Peyer's patch (tissue), 4 donors: ENCODE measurements at regions not wholly inside any gene's neighbourhood (a gene's known extent, or its start where the extent isn't known, plus 50 kb on each side); places are given as distances from the start of the nearest gene placed in this dataset.

Experiments
- POLR2A ChIP-seq, 2 donors: fragments of 450-650 bp; IDR thresholded peaks; one replicate each; pipeline ENCODE4 v1.5.1; 2017; ENCODE audit warnings: antibody characterized with exemption in 2 of 2, mild to moderate bottlenecking in 2 of 2, moderate library complexity in 2 of 2
- TF ChIP-seq, protein P1 (sequence below), 6 experiments: fragments of 450-650 bp in 4 of 6; fragments of 200-600 bp in 2 of 6; sonication (generic) in 1 of 6; IDR thresholded peaks; one replicate each; pipeline ENCODE4 v1.5.1; 2017 to 2019; ENCODE audit warnings: antibody characterized with exemption in 6 of 6, mild to moderate bottlenecking in 3 of 6, moderate library complexity in 1 of 6

DNA sequence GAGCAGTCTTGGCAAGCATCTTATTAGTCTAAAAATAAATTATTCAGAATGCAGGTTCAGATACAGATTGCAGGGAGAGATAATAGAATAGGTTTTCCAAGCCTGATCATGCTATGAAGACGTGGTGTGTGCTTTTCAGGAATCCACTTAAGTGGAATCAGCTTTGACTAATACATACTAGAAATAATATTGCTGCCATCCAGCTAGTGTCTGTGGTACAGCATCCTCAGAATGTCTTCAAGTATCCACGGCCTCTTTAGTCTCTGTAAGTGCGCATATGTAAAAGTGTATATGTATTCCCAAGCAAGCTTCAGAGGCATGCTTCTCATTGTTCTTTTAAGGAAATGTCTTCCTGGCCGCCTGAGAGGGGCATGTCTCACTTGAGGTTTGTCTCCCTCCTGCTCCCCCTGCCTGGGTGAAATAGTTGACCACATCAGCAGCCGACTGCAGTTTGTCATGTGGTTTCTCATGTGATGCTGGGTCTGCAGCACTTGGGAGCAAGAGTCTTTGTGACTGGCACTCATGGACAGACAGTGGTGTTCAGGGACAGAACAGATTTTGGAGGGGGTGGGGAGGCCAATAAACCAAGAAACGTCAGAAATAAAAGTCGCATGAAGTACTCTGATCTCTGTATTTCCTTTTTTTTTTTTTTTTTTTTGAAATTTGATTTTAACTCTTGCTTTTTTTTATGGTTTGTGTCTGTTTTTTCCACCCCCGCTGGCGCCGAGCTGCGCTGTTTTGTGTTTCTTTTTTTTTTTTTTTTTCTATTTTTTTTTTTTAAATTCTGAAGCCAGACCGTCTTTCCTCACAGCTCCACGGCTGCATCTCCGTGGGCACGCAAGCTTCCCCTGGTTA is 150.8 kb downstream of the PRL start:
- TF ChIP-seq, protein P1, sequence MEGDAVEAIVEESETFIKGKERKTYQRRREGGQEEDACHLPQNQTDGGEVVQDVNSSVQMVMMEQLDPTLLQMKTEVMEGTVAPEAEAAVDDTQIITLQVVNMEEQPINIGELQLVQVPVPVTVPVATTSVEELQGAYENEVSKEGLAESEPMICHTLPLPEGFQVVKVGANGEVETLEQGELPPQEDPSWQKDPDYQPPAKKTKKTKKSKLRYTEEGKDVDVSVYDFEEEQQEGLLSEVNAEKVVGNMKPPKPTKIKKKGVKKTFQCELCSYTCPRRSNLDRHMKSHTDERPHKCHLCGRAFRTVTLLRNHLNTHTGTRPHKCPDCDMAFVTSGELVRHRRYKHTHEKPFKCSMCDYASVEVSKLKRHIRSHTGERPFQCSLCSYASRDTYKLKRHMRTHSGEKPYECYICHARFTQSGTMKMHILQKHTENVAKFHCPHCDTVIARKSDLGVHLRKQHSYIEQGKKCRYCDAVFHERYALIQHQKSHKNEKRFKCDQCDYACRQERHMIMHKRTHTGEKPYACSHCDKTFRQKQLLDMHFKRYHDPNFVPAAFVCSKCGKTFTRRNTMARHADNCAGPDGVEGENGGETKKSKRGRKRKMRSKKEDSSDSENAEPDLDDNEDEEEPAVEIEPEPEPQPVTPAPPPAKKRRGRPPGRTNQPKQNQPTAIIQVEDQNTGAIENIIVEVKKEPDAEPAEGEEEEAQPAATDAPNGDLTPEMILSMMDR (IDR thresholded peaks at IDR 0.05) = no peak
- TF ChIP-seq POLR2A (IDR thresholded peaks at IDR 0.05) = no peak
